IPS-NIHi7 (cell line): ENCODE measurements at regions not wholly inside any gene's neighbourhood (a gene's known extent, or its start where the extent isn't known, plus 50 kb on each side); places are given as distances from the start of the nearest gene placed in this dataset.

Source experiments
- DNase-seq: peaks from one replicate; pipeline ENCODE4 v3.0.0; 2012; ENCODE audit warnings: mixed read lengths; ENCODE audit errors: extremely low spot score

GRCh38 chr10:44618910-44619309 is 234.0 kb upstream of the CXCL12 start:
- no peak for DNase-seq

GRCh38 chr10:44619521-44619920 is 234.6 kb upstream of the CXCL12 start:
- DNase-seq: no peak

- no peak for DNase-seq
These were observed 235.1 kb upstream of the CXCL12 start for GRCh38 chr10:44619975-44620374.

GRCh38 chr10:44627591-44628354 is 242.9 kb upstream of the CXCL12 start:
- DNase-seq: no peak

GRCh38 chr10:44628921-44629320 is 244.0 kb upstream of the CXCL12 start:
- DNase-seq: no peak

GRCh38 chr10:44635176-44635575 is 250.3 kb upstream of the CXCL12 start:
- DNase-seq: no peak

GRCh38 chr10:44636625-44637024 is 251.7 kb upstream of the CXCL12 start:
- DNase-seq: no peak

- no peak for DNase-seq
These were observed 255.5 kb upstream of the CXCL12 start for GRCh38 chr10:44640429-44640828.

GRCh38 chr10:44647473-44647872 is 262.6 kb upstream of the CXCL12 start:
- DNase-seq: no peak

GRCh38 chr10:44647877-44648542 is 263.1 kb upstream of the CXCL12 start:
- no peak for DNase-seq

- DNase-seq: no peak
These were observed 260.2 kb upstream of the TMEM72 start for GRCh38 chr10:44650691-44651661.

- no peak for DNase-seq
These were observed 259.3 kb upstream of the TMEM72 start for GRCh38 chr10:44651834-44652233.

- no peak for DNase-seq
These were observed 251.8 kb upstream of the TMEM72 start for GRCh38 chr10:44659320-44659719.

- no peak for DNase-seq
These were observed 250.9 kb upstream of the TMEM72 start for GRCh38 chr10:44660271-44660670.

GRCh38 chr10:44662051-44662450 is 249.1 kb upstream of the TMEM72 start:
- no peak for DNase-seq

GRCh38 chr10:44668336-44668735 is 242.8 kb upstream of the TMEM72 start:
- no peak for DNase-seq

GRCh38 chr10:44671319-44671718 is 239.8 kb upstream of the TMEM72 start:
- DNase-seq: no peak

- DNase-seq: no peak
These were observed 237.7 kb upstream of the TMEM72 start for GRCh38 chr10:44673245-44673983.

- no peak for DNase-seq
These were observed 236.4 kb upstream of the TMEM72 start for GRCh38 chr10:44674536-44675386.

GRCh38 chr10:44675387-44675874 is 235.7 kb upstream of the TMEM72 start:
- no peak for DNase-seq
